Smooth muscle cell (in vitro differentiated cells): ENCODE measurements at regions not wholly inside any gene's neighbourhood (a gene's known extent, or its start where the extent isn't known, plus 50 kb on each side); places are given as distances from the start of the nearest gene placed in this dataset.

Source experiments
- DNase-seq: peaks from one replicate; lab custom pipeline; 2025; ENCODE audit not compliant: unreplicated experiment; lab: John Stamatoyannopoulos, UW
- H2AFZ ChIP-seq: fragments of 200-600 bp; sonication (generic); 2 replicates; pipeline ENCODE4 v1.6.0; 2016; ENCODE audit warnings: antibody characterized with exemption, low read depth, mild to moderate bottlenecking
- H3F3A ChIP-seq: fragments of 200-600 bp; sonication (generic); 2 replicates; pipeline ENCODE4 v1.6.0; 2017; ENCODE audit warnings: antibody characterized with exemption, low read depth
- H3K27ac ChIP-seq: fragments of 200-600 bp; sonication (generic); 2 replicates; pipeline ENCODE4 v1.5.1; 2016; ENCODE audit warnings: low read depth, mild to moderate bottlenecking
- H3K27me3 ChIP-seq: fragments of 200-600 bp; sonication (generic); 2 replicates; pipeline ENCODE4 v1.6.1; 2016; ENCODE audit warnings: low read depth, mild to moderate bottlenecking
- H3K36me3 ChIP-seq: fragments of 200-600 bp; sonication (generic); 2 replicates; pipeline ENCODE4 v1.5.1; 2016; ENCODE audit warnings: low read depth
- H3K4me1 ChIP-seq: fragments of 200-600 bp; sonication (generic); 2 replicates; pipeline ENCODE4 v1.5.1; 2016; ENCODE audit warnings: low read depth
- H3K4me2 ChIP-seq: fragments of 200-600 bp; sonication (generic); 2 replicates; pipeline ENCODE4 v1.6.0; 2016; ENCODE audit warnings: mild to moderate bottlenecking
- H3K4me3 ChIP-seq: fragments of 200-600 bp; sonication (generic); 2 replicates; pipeline ENCODE4 v1.5.1; 2016; ENCODE audit warnings: mild to moderate bottlenecking
- H3K79me2 ChIP-seq: fragments of 200-600 bp; sonication (generic); 2 replicates; pipeline ENCODE4 v1.6.0; 2016; ENCODE audit warnings: low read depth, mild to moderate bottlenecking
- H3K9ac ChIP-seq: fragments of 200-600 bp; sonication (generic); 2 replicates; pipeline ENCODE4 v1.6.0; 2016; ENCODE audit warnings: low read depth
- H3K9me3 ChIP-seq: fragments of 200-600 bp; sonication (generic); replicated peaks from 2 replicates; pipeline ENCODE4 v1.5.1; 2016; ENCODE audit warnings: low read depth
- H4K20me1 ChIP-seq: fragments of 200-600 bp; sonication (generic); 2 replicates; pipeline ENCODE4 v1.6.0; 2016; ENCODE audit warnings: low read depth
- CTCF ChIP-seq: fragments of 200-600 bp; sonication (generic); IDR thresholded peaks from 2 replicates; pipeline ENCODE4 v1.5.1; 2017; ENCODE audit warnings: borderline replicate concordance, mild to moderate bottlenecking, antibody characterized with exemption; ENCODE audit not compliant: insufficient read depth, poor library complexity, severe bottlenecking
- WGBS: methylation state at CpG from one replicate; pipeline ENCODE4 v1.1.7; 2016; ENCODE audit warnings: low lambda C conversion rate; 5-methylcytosine and 5-hydroxymethylcytosine counted together

- no peak for TF ChIP-seq CTCF
- no peaks in the 10 kb centered on the region for H3K36me3 ChIP-seq
- peaks cover 34% of the 10 kb centered on the region for H3K4me1 ChIP-seq
- H3F3A ChIP-seq, result no peaks in the 10 kb centered on the region
- no peaks in the 10 kb centered on the region for H4K20me1 ChIP-seq
- H3K4me3 ChIP-seq, result peak overlapping the region; percentile 40
- H3K27me3 ChIP-seq, result no peaks in the 10 kb centered on the region
- no peaks in the 10 kb centered on the region for H3K79me2 ChIP-seq
- H3K9ac ChIP-seq, result peak overlapping the region; percentile 27
- 69% methylated on average over 3 of the region's 3 CpGs for WGBS
- H3K27ac ChIP-seq, result peak overlapping the region; percentile 52
- no peaks in the 10 kb centered on the region for H3K9me3 ChIP-seq
- peak overlapping the region; percentile 68 for H3K4me2 ChIP-seq
- H2AFZ ChIP-seq, result no peak overlapping the region
- DNase-seq, result no peak
These were observed 153.4 kb upstream of the CAMK1G start for GRCh38 chr1:209430107-209430506.

GRCh38 chr1:209430821-209431259 lies 152.7 kb upstream of the CAMK1G start:
- no peaks in the 10 kb centered on the region for H3K9me3 ChIP-seq
- no peaks in the 10 kb centered on the region for H4K20me1 ChIP-seq
- peak overlapping the region; percentile 52 for H3K27ac ChIP-seq
- 81% methylated on average over 5 of the region's 5 CpGs for WGBS
- peak overlapping the region; percentile 40 for H3K4me3 ChIP-seq
- peaks cover 34% of the 10 kb centered on the region for H3K4me1 ChIP-seq
- H3F3A ChIP-seq, result no peaks in the 10 kb centered on the region
- H3K4me2 ChIP-seq, result peak overlapping the region; percentile 68
- no peak overlapping the region for H3K9ac ChIP-seq
- no peaks in the 10 kb centered on the region for H3K79me2 ChIP-seq
- H3K27me3 ChIP-seq, result no peaks in the 10 kb centered on the region
- H3K36me3 ChIP-seq, result no peaks in the 10 kb centered on the region
- H2AFZ ChIP-seq, result no peak overlapping the region
- DNase-seq, result no peak
- TF ChIP-seq CTCF, result no peak

GRCh38 chr1:209431402-209431801 lies 152.1 kb upstream of the CAMK1G start:
- Histone ChIP-seq H3K9me3 (no peaks in the 10 kb centered on the region), H3K4me1 (peaks cover 34% of the 10 kb centered on the region), H3K79me2 (no peaks in the 10 kb centered on the region), H3K4me3 (peak overlapping the region; percentile 40), H3K27ac (peak overlapping the region; percentile 52), H3K36me3 (no peaks in the 10 kb centered on the region), H3K9ac (no peak overlapping the region), H4K20me1 (no peaks in the 10 kb centered on the region), H3F3A (peaks cover 4% of the 10 kb centered on the region), H3K4me2 (peak overlapping the region; percentile 68), H3K27me3 (no peaks in the 10 kb centered on the region), H2AFZ (no peak overlapping the region)
- DNase-seq, result no peak
- WGBS, result 92% methylated on average over 3 of the region's 3 CpGs
- no peak for TF ChIP-seq CTCF

GRCh38 chr1:209431813-209432442 lies 151.6 kb upstream of the CAMK1G start:
- peak overlapping the region; percentile 40 for H3K4me3 ChIP-seq
- peak overlapping the region; percentile 68 for H3K4me2 ChIP-seq
- DNase-seq, result no peak
- no peaks in the 10 kb centered on the region for H4K20me1 ChIP-seq
- WGBS, result 88% methylated on average over 12 of the region's 12 CpGs
- no peak overlapping the region for H2AFZ ChIP-seq
- no peaks in the 10 kb centered on the region for H3K9me3 ChIP-seq
- no peaks in the 10 kb centered on the region for H3K27me3 ChIP-seq
- peaks cover 34% of the 10 kb centered on the region for H3K4me1 ChIP-seq
- no peak for TF ChIP-seq CTCF
- no peaks in the 10 kb centered on the region for H3K79me2 ChIP-seq
- H3K27ac ChIP-seq, result no peak overlapping the region
- H3F3A ChIP-seq, result peaks cover 4% of the 10 kb centered on the region
- H3K9ac ChIP-seq, result no peak overlapping the region
- H3K36me3 ChIP-seq, result no peaks in the 10 kb centered on the region
